ENCODE measurements at regions not wholly inside any gene's neighbourhood (a gene's known extent, or its start where the extent isn't known, plus 50 kb on each side); places are given as distances from the start of the nearest gene placed in this dataset.

- TF ChIP-seq CTCF (IDR thresholded peaks at IDR 0.05; ENCODE audit: poor library complexity) (no peak), EZH2 (IDR thresholded peaks at IDR 0.05; ENCODE audit: borderline replicate concordance) (no peak)
Observed at GRCh38 chr5:166517976-166518375, 1773.5 kb upstream of the WWC1 start.

All from hepatocyte (in vitro differentiated cells).